DND-41 (cell line): ENCODE measurements at regions not wholly inside any gene's neighbourhood (a gene's known extent, or its start where the extent isn't known, plus 50 kb on each side); places are given as distances from the start of the nearest gene placed in this dataset.

ENCODE experiments used
- CTCF ChIP-seq: IDR thresholded peaks from 2 replicates; pipeline ENCODE4 v1.5.1; 2012; ENCODE audit warnings: borderline replicate concordance, low read length, moderate library complexity, mild to moderate bottlenecking; ENCODE audit not compliant: poor library complexity, severe bottlenecking; ENCODE audit errors: extremely low read depth
- EZH2 ChIP-seq: IDR thresholded peaks from 3 replicates; pipeline ENCODE4 v1.6.1; 2012; ENCODE audit warnings: borderline replicate concordance, low read depth, mild to moderate bottlenecking, moderate library complexity, low read length, inconsistent platforms; ENCODE audit not compliant: severe bottlenecking

GRCh38 chr2:7468955-7469354, 551.7 kb downstream of the RNF144A start:
- TF ChIP-seq CTCF (no peak), EZH2 (no peak)
